Panc1 (cell line): ENCODE measurements at regions not wholly inside any gene's neighbourhood (a gene's known extent, or its start where the extent isn't known, plus 50 kb on each side); places are given as distances from the start of the nearest gene placed in this dataset.

Experiments
- SIN3A ChIP-seq: IDR thresholded peaks from 2 replicates; pipeline ENCODE4 v1.6.1; 2012; ENCODE audit warnings: low read depth, mild to moderate bottlenecking, low read length, moderate library complexity, borderline replicate concordance; ENCODE audit not compliant: insufficient read depth
- TF ChIP-seq, protein P1 (sequence below): fragments of 450-650 bp; IDR thresholded peaks from 2 replicates; pipeline ENCODE4 v1.5.1; 2017; ENCODE audit warnings: mild to moderate bottlenecking
- TF ChIP-seq, protein P2 (sequence below), 2 experiments: IDR thresholded peaks; 2 replicates each; pipeline ENCODE4 v1.6.1; 2011 to 2012; ENCODE audit warnings: low read depth in 2 of 2, control low read depth in 1 of 2, low read length in 1 of 2, mild to moderate bottlenecking in 1 of 2, moderate library complexity in 1 of 2; ENCODE audit not compliant: insufficient read depth in 1 of 2

DNA sequence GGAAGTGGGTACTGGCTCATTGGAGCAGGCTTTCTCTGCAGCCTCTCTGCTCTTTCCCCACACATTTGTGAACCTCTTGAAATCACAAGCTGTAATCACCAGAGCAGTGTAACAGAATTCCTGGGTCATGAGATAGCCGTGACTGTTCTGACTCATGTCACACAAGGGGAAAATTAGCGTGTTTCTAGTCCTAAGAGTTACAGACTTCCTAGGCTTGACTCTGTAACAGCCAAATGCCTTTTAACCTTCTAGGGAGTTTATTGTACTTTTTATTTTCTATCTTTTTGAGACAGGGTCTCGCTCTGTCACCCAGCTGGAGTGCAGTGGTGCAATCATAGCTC, 54.7 kb upstream of the TRAK1 start:
- TF ChIP-seq, protein P1, sequence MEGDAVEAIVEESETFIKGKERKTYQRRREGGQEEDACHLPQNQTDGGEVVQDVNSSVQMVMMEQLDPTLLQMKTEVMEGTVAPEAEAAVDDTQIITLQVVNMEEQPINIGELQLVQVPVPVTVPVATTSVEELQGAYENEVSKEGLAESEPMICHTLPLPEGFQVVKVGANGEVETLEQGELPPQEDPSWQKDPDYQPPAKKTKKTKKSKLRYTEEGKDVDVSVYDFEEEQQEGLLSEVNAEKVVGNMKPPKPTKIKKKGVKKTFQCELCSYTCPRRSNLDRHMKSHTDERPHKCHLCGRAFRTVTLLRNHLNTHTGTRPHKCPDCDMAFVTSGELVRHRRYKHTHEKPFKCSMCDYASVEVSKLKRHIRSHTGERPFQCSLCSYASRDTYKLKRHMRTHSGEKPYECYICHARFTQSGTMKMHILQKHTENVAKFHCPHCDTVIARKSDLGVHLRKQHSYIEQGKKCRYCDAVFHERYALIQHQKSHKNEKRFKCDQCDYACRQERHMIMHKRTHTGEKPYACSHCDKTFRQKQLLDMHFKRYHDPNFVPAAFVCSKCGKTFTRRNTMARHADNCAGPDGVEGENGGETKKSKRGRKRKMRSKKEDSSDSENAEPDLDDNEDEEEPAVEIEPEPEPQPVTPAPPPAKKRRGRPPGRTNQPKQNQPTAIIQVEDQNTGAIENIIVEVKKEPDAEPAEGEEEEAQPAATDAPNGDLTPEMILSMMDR, result no peak
- TF ChIP-seq SIN3A, result no peak
- TF ChIP-seq, protein P2, sequence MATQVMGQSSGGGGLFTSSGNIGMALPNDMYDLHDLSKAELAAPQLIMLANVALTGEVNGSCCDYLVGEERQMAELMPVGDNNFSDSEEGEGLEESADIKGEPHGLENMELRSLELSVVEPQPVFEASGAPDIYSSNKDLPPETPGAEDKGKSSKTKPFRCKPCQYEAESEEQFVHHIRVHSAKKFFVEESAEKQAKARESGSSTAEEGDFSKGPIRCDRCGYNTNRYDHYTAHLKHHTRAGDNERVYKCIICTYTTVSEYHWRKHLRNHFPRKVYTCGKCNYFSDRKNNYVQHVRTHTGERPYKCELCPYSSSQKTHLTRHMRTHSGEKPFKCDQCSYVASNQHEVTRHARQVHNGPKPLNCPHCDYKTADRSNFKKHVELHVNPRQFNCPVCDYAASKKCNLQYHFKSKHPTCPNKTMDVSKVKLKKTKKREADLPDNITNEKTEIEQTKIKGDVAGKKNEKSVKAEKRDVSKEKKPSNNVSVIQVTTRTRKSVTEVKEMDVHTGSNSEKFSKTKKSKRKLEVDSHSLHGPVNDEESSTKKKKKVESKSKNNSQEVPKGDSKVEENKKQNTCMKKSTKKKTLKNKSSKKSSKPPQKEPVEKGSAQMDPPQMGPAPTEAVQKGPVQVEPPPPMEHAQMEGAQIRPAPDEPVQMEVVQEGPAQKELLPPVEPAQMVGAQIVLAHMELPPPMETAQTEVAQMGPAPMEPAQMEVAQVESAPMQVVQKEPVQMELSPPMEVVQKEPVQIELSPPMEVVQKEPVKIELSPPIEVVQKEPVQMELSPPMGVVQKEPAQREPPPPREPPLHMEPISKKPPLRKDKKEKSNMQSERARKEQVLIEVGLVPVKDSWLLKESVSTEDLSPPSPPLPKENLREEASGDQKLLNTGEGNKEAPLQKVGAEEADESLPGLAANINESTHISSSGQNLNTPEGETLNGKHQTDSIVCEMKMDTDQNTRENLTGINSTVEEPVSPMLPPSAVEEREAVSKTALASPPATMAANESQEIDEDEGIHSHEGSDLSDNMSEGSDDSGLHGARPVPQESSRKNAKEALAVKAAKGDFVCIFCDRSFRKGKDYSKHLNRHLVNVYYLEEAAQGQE (IDR thresholded peaks at IDR 0.05; ENCODE audit: insufficient read depth in 1 of 2, low read depth in 2 of 2, low read length in 1 of 2), result no peak
